Parathyroid adenoma (tissue), 2 donors: ENCODE measurements at regions not wholly inside any gene's neighbourhood (a gene's known extent, or its start where the extent isn't known, plus 50 kb on each side); places are given as distances from the start of the nearest gene placed in this dataset.
A peak's percentile ranks its signal among the peaks of the same experiment; 100 is the strongest.

Source experiments
- H2AFZ ChIP-seq: fragments of 300-600 bp; sonication (generic); one replicate; pipeline ENCODE4 v1.7.0; 2017; ENCODE audit warnings: antibody characterized with exemption, mild to moderate bottlenecking
- H3K27ac ChIP-seq: fragments of 300-600 bp; sonication (generic); one replicate; pipeline ENCODE4 v1.7.0; 2017
- H3K27me3 ChIP-seq: fragments of 300-600 bp; sonication (generic); one replicate; pipeline ENCODE4 v1.7.0; 2017; ENCODE audit warnings: low read length; ENCODE audit not compliant: control insufficient read depth, insufficient read depth
- H3K36me3 ChIP-seq: fragments of 300-600 bp; sonication (generic); one replicate; pipeline ENCODE4 v1.7.0; 2017; ENCODE audit warnings: low read length; ENCODE audit not compliant: control insufficient read depth, insufficient read depth
- H3K4me1 ChIP-seq: fragments of 300-600 bp; sonication (generic); one replicate; pipeline ENCODE4 v1.7.0; 2017; ENCODE audit warnings: control low read depth
- H3K4me2 ChIP-seq: fragments of 300-600 bp; sonication (generic); one replicate; pipeline ENCODE4 v1.7.0; 2017; ENCODE audit warnings: low read length
- H3K4me3 ChIP-seq: fragments of 300-600 bp; sonication (generic); one replicate; pipeline ENCODE4 v1.7.0; 2017; ENCODE audit warnings: low read depth, low read length
- H3K79me2 ChIP-seq: fragments of 300-600 bp; sonication (generic); one replicate; pipeline ENCODE4 v1.7.0; 2017; ENCODE audit warnings: control low read depth
- H3K9ac ChIP-seq: fragments of 300-600 bp; sonication (generic); one replicate; pipeline ENCODE4 v1.7.0; 2017; ENCODE audit warnings: mild to moderate bottlenecking
- H3K9me3 ChIP-seq: fragments of 300-600 bp; sonication (generic); one replicate; pipeline ENCODE4 v1.7.0; 2017; ENCODE audit warnings: low read length; ENCODE audit not compliant: control insufficient read depth
- TF ChIP-seq, protein P1 (sequence below): fragments of 300-600 bp; sonication (generic); IDR thresholded peaks from one replicate; pipeline ENCODE4 v1.7.0; 2017; ENCODE audit warnings: antibody characterized with exemption, mild to moderate bottlenecking
- donor health status: primary hyperparathyroidism.

GRCh38 chr2:126503476-126503875 is 152.5 kb upstream of the GYPC start:
- H2AFZ ChIP-seq, result no peak overlapping the region
- TF ChIP-seq, protein P1, sequence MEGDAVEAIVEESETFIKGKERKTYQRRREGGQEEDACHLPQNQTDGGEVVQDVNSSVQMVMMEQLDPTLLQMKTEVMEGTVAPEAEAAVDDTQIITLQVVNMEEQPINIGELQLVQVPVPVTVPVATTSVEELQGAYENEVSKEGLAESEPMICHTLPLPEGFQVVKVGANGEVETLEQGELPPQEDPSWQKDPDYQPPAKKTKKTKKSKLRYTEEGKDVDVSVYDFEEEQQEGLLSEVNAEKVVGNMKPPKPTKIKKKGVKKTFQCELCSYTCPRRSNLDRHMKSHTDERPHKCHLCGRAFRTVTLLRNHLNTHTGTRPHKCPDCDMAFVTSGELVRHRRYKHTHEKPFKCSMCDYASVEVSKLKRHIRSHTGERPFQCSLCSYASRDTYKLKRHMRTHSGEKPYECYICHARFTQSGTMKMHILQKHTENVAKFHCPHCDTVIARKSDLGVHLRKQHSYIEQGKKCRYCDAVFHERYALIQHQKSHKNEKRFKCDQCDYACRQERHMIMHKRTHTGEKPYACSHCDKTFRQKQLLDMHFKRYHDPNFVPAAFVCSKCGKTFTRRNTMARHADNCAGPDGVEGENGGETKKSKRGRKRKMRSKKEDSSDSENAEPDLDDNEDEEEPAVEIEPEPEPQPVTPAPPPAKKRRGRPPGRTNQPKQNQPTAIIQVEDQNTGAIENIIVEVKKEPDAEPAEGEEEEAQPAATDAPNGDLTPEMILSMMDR, result no peak

DNA sequence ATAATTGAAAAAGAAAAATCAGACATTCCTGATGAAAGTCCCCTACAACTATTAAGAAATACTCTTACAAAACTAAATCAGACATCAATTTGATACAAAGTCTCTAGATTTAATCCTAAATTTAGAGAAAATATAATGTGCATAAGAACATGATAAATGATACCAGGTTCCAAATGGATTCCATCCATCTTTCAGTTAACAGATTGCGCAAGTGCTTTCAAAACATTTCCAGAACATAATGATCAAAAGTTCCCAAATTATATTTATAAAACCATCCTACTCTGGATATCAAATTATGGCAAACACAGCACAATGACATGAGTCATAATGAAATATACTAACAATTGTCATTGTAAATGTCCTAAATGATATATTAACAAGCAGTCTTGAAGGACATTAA is 151.0 kb upstream of the GYPC start:
- H3K79me2 ChIP-seq, result no peaks in the 10 kb centered on the region
- no peak overlapping the region for H3K27ac ChIP-seq
- H3K4me2 ChIP-seq, result no peak overlapping the region
- TF ChIP-seq, protein P1, result no peak
- no peaks in the 10 kb centered on the region for H3K4me1 ChIP-seq
- no peaks in the 10 kb centered on the region for H3K27me3 ChIP-seq
- no peak overlapping the region for H3K4me3 ChIP-seq
- no peaks in the 10 kb centered on the region for H3K36me3 ChIP-seq
- H3K9me3 ChIP-seq, result peaks cover 3% of the 10 kb centered on the region
- no peak overlapping the region for H2AFZ ChIP-seq
- H3K9ac ChIP-seq, result no peak overlapping the region

More at GRCh38 chr2:126503476-126503875, 152.5 kb upstream of the GYPC start:
- Histone ChIP-seq H3K27me3 (no peaks in the 10 kb centered on the region), H3K4me3 (no peak overlapping the region), H3K79me2 (no peaks in the 10 kb centered on the region), H3K4me2 (no peak overlapping the region), H3K36me3 (no peaks in the 10 kb centered on the region), H3K27ac (no peak overlapping the region), H3K9me3 (peaks cover 3% of the 10 kb centered on the region), H3K9ac (no peak overlapping the region), H3K4me1 (no peaks in the 10 kb centered on the region)

DNA sequence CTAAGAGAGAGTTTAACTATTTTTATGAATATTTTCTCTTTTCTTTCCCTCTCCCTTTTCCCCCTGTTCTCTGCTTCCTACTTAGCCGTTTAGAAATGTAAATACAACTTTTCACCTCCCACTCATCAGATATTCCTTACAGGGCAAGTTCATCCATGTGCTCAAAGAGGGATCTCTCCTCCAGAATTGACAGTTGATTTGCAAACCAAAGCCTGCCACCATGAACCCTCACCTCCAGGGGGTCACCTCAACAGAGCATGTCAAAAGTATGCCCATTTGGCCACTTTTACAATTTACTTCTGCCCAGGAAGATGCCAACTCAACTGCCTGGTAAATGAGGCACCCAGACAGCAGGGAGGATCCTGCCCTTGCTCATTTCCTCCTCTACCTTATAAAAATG is 149.2 kb upstream of the GYPC start:
- Histone ChIP-seq H3K4me1 (no peaks in the 10 kb centered on the region), H3K27me3 (no peaks in the 10 kb centered on the region), H3K27ac (no peak overlapping the region), H3K36me3 (no peaks in the 10 kb centered on the region), H3K4me3 (no peak overlapping the region), H3K9ac (no peak overlapping the region), H3K4me2 (no peak overlapping the region), H3K9me3 (no peaks in the 10 kb centered on the region), H3K79me2 (no peaks in the 10 kb centered on the region), H2AFZ (peak overlapping the region; percentile 0)
- TF ChIP-seq, protein P1, result no peak

DNA sequence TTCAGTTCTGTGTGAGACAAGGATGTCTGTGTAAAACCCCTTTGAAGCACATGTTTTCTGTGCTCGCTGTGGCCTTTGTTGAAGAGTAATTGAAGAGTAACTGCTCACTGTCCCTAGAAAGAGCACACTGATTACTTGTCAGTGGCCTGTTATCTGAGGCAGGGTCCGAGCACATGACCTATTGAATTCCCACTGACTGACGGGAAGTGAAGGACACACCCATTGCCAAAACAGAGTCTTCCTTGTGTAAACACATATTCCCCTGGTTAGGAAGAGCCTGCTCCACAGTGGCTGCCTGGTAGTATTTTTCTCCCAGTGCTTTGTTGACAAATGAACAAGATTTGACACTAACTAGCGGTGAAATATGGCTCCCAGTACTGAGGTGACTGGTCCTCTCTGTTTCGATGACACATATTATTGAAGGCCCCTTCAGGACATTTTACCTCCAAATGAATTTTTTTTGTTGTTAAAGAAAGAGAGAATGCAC is 148.5 kb upstream of the GYPC start:
- no peaks in the 10 kb centered on the region for H3K27me3 ChIP-seq
- no peak overlapping the region for H3K4me3 ChIP-seq
- H3K4me1 ChIP-seq, result no peaks in the 10 kb centered on the region
- no peaks in the 10 kb centered on the region for H3K9me3 ChIP-seq
- no peak overlapping the region for H3K4me2 ChIP-seq
- H3K27ac ChIP-seq, result no peak overlapping the region
- H3K9ac ChIP-seq, result no peak overlapping the region
- H3K79me2 ChIP-seq, result no peaks in the 10 kb centered on the region
- no peaks in the 10 kb centered on the region for H3K36me3 ChIP-seq
- H2AFZ ChIP-seq, result peak overlapping the region; percentile 0
- TF ChIP-seq, protein P1, result no peak

DNA sequence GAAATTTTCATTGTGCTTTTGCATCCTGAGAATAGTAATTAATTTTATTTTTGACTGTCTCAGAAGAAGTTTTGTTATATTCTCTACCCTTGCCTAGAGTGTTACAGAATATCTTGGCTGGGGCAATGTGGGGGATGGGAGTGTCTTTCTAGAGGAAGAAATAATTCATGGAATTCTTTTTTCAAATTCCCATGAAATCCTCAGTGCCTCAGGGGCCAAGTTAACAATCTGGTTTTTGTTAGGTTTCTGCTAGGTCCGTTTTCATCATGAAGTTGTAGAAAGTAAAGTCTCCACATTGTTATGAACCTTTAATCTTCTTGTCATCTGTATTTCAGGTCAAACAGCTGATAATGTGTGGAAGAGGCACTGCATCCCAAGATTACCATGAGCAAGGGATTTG is 145.6 kb upstream of the GYPC start:
- Histone ChIP-seq H3K9me3 (no peaks in the 10 kb centered on the region), H3K79me2 (no peaks in the 10 kb centered on the region), H3K27me3 (no peaks in the 10 kb centered on the region), H3K36me3 (no peaks in the 10 kb centered on the region), H2AFZ (no peak overlapping the region), H3K4me2 (no peak overlapping the region), H3K4me3 (no peak overlapping the region), H3K9ac (no peak overlapping the region), H3K4me1 (no peaks in the 10 kb centered on the region), H3K27ac (no peak overlapping the region)
- TF ChIP-seq, protein P1, result no peak
